GM12878 (cell line): ENCODE measurements at regions not wholly inside any gene's neighbourhood (a gene's known extent, or its start where the extent isn't known, plus 50 kb on each side); places are given as distances from the start of the nearest gene placed in this dataset.

Experiments
- ATAC-seq: fragments of 200-7000 bp; cut with Tn5 transposase; 3 replicates; pipeline ENCODE4 v1.9.1; 2020; ENCODE audit warnings: mild to moderate bottlenecking, moderate library complexity
- BruUV-seq: library from RNA; stranded (reverse); fragments of 400-500 nt; replicated peaks from 2 replicates; lab custom pipeline; 2021; lab: Mats Ljungman, UMichigan
- CTCF ChIA-PET: fragments of 300-600 bp; sonication (Branson Sonifier 250); formaldehyde crosslinking; extraction: SDS; loops from one replicate; lab custom pipeline; 2021; ENCODE audit warnings: inconsistent platforms; lab: Yijun Ruan, JAX
- POLR2A ChIA-PET: fragments of 350-600 bp; formaldehyde crosslinking; extraction: SDS; loops from one replicate; lab custom pipeline; 2021; ENCODE audit warnings: inconsistent platforms; lab: Charles Lee
- RAD21 ChIA-PET: fragments of 300-600 bp; sonication (Branson Sonifier 250); formaldehyde crosslinking; loops from one replicate; lab custom pipeline; 2023; ENCODE audit warnings: antibody characterized with exemption; ENCODE audit not compliant: unreplicated experiment; lab: Charles Lee
- SMC1A ChIA-PET: fragments of 300-600 bp; sonication (Branson Sonifier 250); formaldehyde crosslinking; loops from one replicate; lab custom pipeline; 2023; ENCODE audit not compliant: unreplicated experiment, uncharacterized antibody; lab: Charles Lee
- DNase-seq: peaks from one replicate; pipeline ENCODE4 v3.0.0-alpha.2; 2011; ENCODE audit warnings: low read depth, low spot score
- FAIRE-seq: peaks from 3 replicates; lab custom pipeline; 2011; peaks lifted over from hg19 to GRCh38; lab: Jason Lieb, UNC
- H2AFZ ChIP-seq: 2 replicates; pipeline ENCODE4 v1.6.0; 2011; ENCODE audit warnings: low read depth, low read length, control low read depth; ENCODE audit not compliant: control insufficient read depth
- H3K27ac ChIP-seq: 2 replicates; pipeline ENCODE4 v1.5.1; 2011; ENCODE audit warnings: control low read depth; ENCODE audit not compliant: control insufficient read depth, insufficient read depth
- H3K27me3 ChIP-seq, 2 experiments: replicated peaks in 1 of 2; 2 replicates each; pipeline versions ENCODE4 v1.6.0 to v1.6.1; 2011; ENCODE audit warnings: low read length in 1 of 2; ENCODE audit not compliant: control insufficient read depth in 2 of 2, insufficient read depth in 2 of 2
- H3K36me3 ChIP-seq, 2 experiments: 2 replicates each; pipeline ENCODE4 v1.5.1; 2011; ENCODE audit warnings: low read length in 1 of 2; ENCODE audit not compliant: control insufficient read depth in 2 of 2, insufficient read depth in 2 of 2
- H3K4me1 ChIP-seq: 2 replicates; pipeline ENCODE4 v1.6.1; 2011; ENCODE audit warnings: mild to moderate bottlenecking, low read length, moderate library complexity, mixed read lengths; ENCODE audit not compliant: control insufficient read depth, insufficient read depth
- H3K4me2 ChIP-seq: 2 replicates; pipeline ENCODE4 v1.6.0; 2011; ENCODE audit warnings: control low read depth; ENCODE audit not compliant: control insufficient read depth, insufficient read depth
- H3K4me3 ChIP-seq: fragments of 200-600 bp; sonication (generic); 2 replicates; pipeline ENCODE4 v1.5.1; 2016
- H3K79me2 ChIP-seq: 2 replicates; pipeline ENCODE4 v1.6.0; 2011; ENCODE audit warnings: low read length; ENCODE audit not compliant: control insufficient read depth, insufficient read depth
- H3K9ac ChIP-seq: 2 replicates; pipeline ENCODE4 v1.8.0; 2011; ENCODE audit warnings: low read length, control low read depth, mixed read lengths; ENCODE audit not compliant: control insufficient read depth, insufficient read depth
- H3K9me3 ChIP-seq: replicated peaks from 3 replicates; pipeline ENCODE4 v1.5.1; 2011; ENCODE audit warnings: mild to moderate bottlenecking, low read length; ENCODE audit not compliant: control insufficient read depth, insufficient read depth
- H4K20me1 ChIP-seq: 2 replicates; pipeline ENCODE4 v1.6.0; 2011; ENCODE audit not compliant: control insufficient read depth, insufficient read depth
- CEBPB ChIP-seq, 2 experiments: fragments of 150-350 bp in 1 of 2; IDR thresholded peaks; 2 replicates each; pipeline ENCODE4 v1.6.1; 2012 to 2014; ENCODE audit warnings: low read depth in 2 of 2, low read length in 2 of 2, borderline replicate concordance in 1 of 2, inconsistent platforms in 1 of 2
- CHD1 ChIP-seq: IDR thresholded peaks from 2 replicates; pipeline ENCODE4 v1.6.1; 2012; ENCODE audit warnings: low read depth, low read length, improper control_type of control experiment
- CREB1 ChIP-seq: IDR thresholded peaks from 2 replicates; pipeline ENCODE4 v1.6.1; 2012; ENCODE audit warnings: low read depth, mild to moderate bottlenecking, inconsistent platforms
- CTCF ChIP-seq, 3 experiments: IDR thresholded peaks in 2 of 3; conservative IDR thresholded peaks in 1 of 3; 2 replicates each; pipeline ENCODE4 v1.5.1; 2011; ENCODE audit warnings: low read depth in 3 of 3, low read length in 3 of 3, mild to moderate bottlenecking in 3 of 3, control low read depth in 2 of 3, moderate library complexity in 2 of 3, inconsistent platforms in 1 of 3, mixed read lengths in 1 of 3; ENCODE audit not compliant: control insufficient read depth in 2 of 3, insufficient read depth in 1 of 3; ENCODE audit errors: extremely low read depth in 1 of 3
- HDGF ChIP-seq: fragments of 450-650 bp; IDR thresholded peaks from 2 replicates; pipeline ENCODE4 v1.6.1; 2016; ENCODE audit warnings: antibody characterized with exemption
- IKZF1 ChIP-seq: fragments of 450-650 bp; conservative IDR thresholded peaks from 2 replicates; pipeline ENCODE4 v1.6.1; 2017; ENCODE audit warnings: antibody characterized with exemption, mild to moderate bottlenecking
- KAT2A ChIP-seq: conservative IDR thresholded peaks from 2 replicates; pipeline ENCODE4 v1.6.1; 2011; ENCODE audit warnings: low read depth, low read length; ENCODE audit not compliant: control insufficient read depth
- POLR2AphosphoS2 ChIP-seq: IDR thresholded peaks from 2 replicates; pipeline ENCODE4 v1.6.1; 2011; ENCODE audit warnings: low read depth, mild to moderate bottlenecking, low read length, improper control_type of control experiment, moderate library complexity
- POU2F2 ChIP-seq: IDR thresholded peaks from 3 replicates; pipeline ENCODE4 v1.6.1; 2011; ENCODE audit warnings: low read depth, mild to moderate bottlenecking, low read length, borderline replicate concordance
- SMC3 ChIP-seq: IDR thresholded peaks from 2 replicates; pipeline ENCODE4 v1.6.1; 2011; ENCODE audit warnings: low read length, improper control_type of control experiment, borderline replicate concordance
- SUPT20H ChIP-seq: IDR thresholded peaks from 2 replicates; pipeline ENCODE4 v1.6.1; 2011; ENCODE audit warnings: low read depth, mild to moderate bottlenecking, low read length, moderate library complexity, borderline replicate concordance; ENCODE audit not compliant: control insufficient read depth
- TCF7 ChIP-seq: IDR thresholded peaks from 2 replicates; pipeline ENCODE4 v1.6.1; 2014; ENCODE audit warnings: antibody characterized with exemption, borderline replicate concordance
- ZNF24 ChIP-seq: fragments of 450-650 bp; IDR thresholded peaks from 2 replicates; pipeline ENCODE4 v1.6.1; 2017; ENCODE audit warnings: antibody characterized with exemption, mild to moderate bottlenecking
- WGBS: methylation state at CpG from one replicate; pipeline ENCODE4 v1.1.6; 2016; ENCODE audit warnings: low lambda C conversion rate; ENCODE audit not compliant: insufficient replicate concordance, insufficient coverage; ENCODE audit errors: missing lambda C conversion rate; 5-methylcytosine and 5-hydroxymethylcytosine counted together
- in situ Hi-C: fragments of 300-500 bp; cut with MboI; formaldehyde crosslinking; loops from 9 replicates; pipeline ENCODE4 v1.14.3; 2018; ENCODE audit warnings: mixed read lengths
- intact Hi-C: fragments of 100-400 bp; cut with micrococcal nuclease; formaldehyde crosslinking; loops from one replicate; pipeline ENCODE4 v1.14.2; 2022; ENCODE audit not compliant: unreplicated experiment
- TF ChIP-seq, protein P1 (sequence below): fragments of 450-650 bp; IDR thresholded peaks from 2 replicates; pipeline ENCODE4 v1.6.1; 2018; ENCODE audit warnings: borderline replicate concordance, mild to moderate bottlenecking; ENCODE audit not compliant: partially characterized antibody

- DNase-seq (no peak), FAIRE-seq (no peak), ATAC-seq (peak; percentile 57)
- ChIA-PET RAD21 (interaction anchor here (0.7 to 2.0 kb wide), 3 partner anchors 8 to 393 kb away, joined by 3 to 8 read pairs (median 5); no protein-coding TSS in a partner anchor), POLR2A (interaction anchor here (0.6 to 1.2 kb wide), 2 partner anchors 9 to 658 kb away, joined by 3 to 5 read pairs; no protein-coding TSS in a partner anchor), CTCF (interaction anchor here (0.6 to 1.3 kb wide), 4 partner anchors 9 to 675 kb away, joined by 3 to 4 read pairs (median 3); no protein-coding TSS in a partner anchor), SMC1A (interaction anchor here (0.6 to 1.8 kb wide), 5 partner anchors 9 to 29 kb away, joined by 3 to 4 read pairs (median 4); no protein-coding TSS in a partner anchor)
- Histone ChIP-seq H3K4me1 (no peaks in the 10 kb centered on the region), H3K4me3 (no peak overlapping the region), H3K79me2 (no peaks in the 10 kb centered on the region), H3K36me3 (no peaks in the 10 kb centered on the region), H3K27me3 (no peaks in the 10 kb centered on the region), H4K20me1 (no peaks in the 10 kb centered on the region), H3K4me2 (no peak overlapping the region), H2AFZ (no peak overlapping the region), H3K9me3 (no peaks in the 10 kb centered on the region), H3K9ac (no peak overlapping the region), H3K27ac (no peak overlapping the region)
- no peak for TF ChIP-seq CEBPB (IDR thresholded peaks at IDR 0.05; ENCODE audit: borderline replicate concordance in 1 of 2, low read depth in 2 of 2, low read length in 2 of 2)
- no peak for TF ChIP-seq IKZF1
- TF ChIP-seq CHD1 = no peak
- TF ChIP-seq CREB1 = no peak
- no peak for TF ChIP-seq CTCF (IDR thresholded peaks at IDR 0.05 in 2 of 3, conservative IDR thresholded peaks at IDR 0.05 in 1 of 3; ENCODE audit: control insufficient read depth in 2 of 3, extremely low read depth in 1 of 3, insufficient read depth in 1 of 3, low read depth in 3 of 3, low read length in 3 of 3)
- TF ChIP-seq SMC3 = no peak
- no peak for TF ChIP-seq KAT2A
- no peak for TF ChIP-seq HDGF
- no peak for TF ChIP-seq POU2F2
- no peak for TF ChIP-seq TCF7
- no peak for TF ChIP-seq POLR2AphosphoS2
- TF ChIP-seq, protein P1, sequence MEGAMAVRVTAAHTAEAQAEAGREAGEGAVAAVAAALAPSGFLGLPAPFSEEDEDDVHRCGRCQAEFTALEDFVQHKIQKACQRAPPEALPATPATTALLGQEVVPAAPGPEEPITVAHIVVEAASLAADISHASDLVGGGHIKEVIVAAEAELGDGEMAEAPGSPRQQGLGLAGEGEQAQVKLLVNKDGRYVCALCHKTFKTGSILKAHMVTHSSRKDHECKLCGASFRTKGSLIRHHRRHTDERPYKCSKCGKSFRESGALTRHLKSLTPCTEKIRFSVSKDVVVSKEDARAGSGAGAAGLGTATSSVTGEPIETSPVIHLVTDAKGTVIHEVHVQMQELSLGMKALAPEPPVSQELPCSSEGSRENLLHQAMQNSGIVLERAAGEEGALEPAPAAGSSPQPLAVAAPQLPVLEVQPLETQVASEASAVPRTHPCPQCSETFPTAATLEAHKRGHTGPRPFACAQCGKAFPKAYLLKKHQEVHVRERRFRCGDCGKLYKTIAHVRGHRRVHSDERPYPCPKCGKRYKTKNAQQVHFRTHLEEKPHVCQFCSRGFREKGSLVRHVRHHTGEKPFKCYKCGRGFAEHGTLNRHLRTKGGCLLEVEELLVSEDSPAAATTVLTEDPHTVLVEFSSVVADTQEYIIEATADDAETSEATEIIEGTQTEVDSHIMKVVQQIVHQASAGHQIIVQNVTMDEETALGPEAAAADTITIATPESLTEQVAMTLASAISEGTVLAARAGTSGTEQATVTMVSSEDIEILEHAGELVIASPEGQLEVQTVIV = no peak
- TF ChIP-seq ZNF24 = no peak
- no peak for TF ChIP-seq SUPT20H
- intact Hi-C loops (no loop called here), in situ Hi-C loops (no loop called here)
- 0% methylated on average over 2 of the region's 2 CpGs for WGBS
- no TSS peak for BruUV-seq
Observed at GRCh38 chr2:78540255-78540654, 485.2 kb upstream of the REG3G start.
